Dermis microvascular lymphatic vessel endothelial cell (primary cell): ENCODE measurements at regions not wholly inside any gene's neighbourhood (a gene's known extent, or its start where the extent isn't known, plus 50 kb on each side); places are given as distances from the start of the nearest gene placed in this dataset.

Source experiments
- DNase-seq, 2 donors: peaks; one replicate each; pipeline versions ENCODE4 v3.0.0 to v3.0.0-alpha.2; 2010; ENCODE audit warnings: low read depth in 2 of 2

GRCh38 chr7:145655666-145656065, 460.9 kb upstream of the CNTNAP2 start:
- no peak for DNase-seq

GRCh38 chr7:145645135-145645515, 471.5 kb upstream of the CNTNAP2 start:
- no peak for DNase-seq

GRCh38 chr7:145644426-145645134, 472.0 kb upstream of the CNTNAP2 start:
- DNase-seq = no peak

DNA sequence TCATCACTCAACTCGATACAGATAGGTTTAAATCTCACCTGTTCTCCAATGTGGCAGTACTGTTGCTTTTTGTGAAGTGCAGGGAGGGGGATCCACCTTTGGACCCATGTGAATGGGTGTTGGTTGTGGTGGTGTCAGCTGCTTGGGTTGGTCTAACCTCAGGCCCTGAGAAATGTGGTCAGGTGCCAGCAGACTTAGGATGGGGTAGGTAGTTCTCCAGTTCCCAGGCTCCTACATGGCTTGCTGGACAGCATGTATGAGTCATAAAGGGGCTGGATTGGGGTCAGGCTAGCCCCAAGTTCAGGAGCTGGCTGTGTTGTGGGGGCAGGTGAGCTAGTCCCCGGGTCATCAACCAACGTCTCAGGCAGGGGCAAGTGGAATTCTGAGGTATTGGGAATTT, 472.6 kb upstream of the CNTNAP2 start:
- no peak for DNase-seq

GRCh38 chr7:145633513-145633912, 483.1 kb upstream of the CNTNAP2 start:
- no peak for DNase-seq

DNA sequence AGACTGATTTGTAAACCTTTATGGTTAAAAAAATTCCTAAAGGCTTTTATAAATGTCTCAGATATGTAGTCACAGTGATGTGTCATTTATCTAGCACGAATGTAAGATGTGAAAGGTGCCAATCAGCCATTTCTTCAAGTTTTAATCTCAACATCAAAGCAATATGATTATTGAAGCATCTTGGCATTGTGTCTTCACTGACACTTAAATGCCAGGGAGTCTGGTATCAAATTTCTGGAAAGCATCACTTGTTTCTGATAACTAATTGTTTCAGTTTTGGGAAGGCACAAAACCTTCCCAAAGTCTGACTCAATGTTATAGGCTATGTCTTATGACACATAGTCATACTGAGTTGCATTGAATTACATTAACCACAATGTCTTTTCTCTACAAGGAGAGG, 492.0 kb upstream of the CNTNAP2 start:
- DNase-seq = no peak

DNA sequence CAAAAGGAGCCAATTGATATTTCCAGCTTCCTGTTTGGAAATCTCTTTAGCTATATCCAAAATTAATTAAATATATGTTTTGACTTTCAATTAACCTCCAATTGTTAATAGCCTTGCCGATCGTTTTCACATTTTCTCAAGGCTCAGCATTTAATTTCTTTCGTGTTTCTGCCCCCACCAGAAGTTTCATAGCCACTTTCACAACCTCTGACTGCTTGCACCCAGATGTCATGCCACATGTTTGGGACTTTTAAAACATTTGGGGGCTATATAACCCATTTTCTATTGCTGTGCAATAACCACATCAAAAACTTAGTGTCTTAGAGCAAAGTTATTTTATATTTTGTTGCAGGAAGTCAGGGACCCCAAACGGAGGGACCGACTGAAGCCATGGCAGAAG, 510.6 kb upstream of the CNTNAP2 start:
- no peak for DNase-seq

- DNase-seq = no peak
Observed at GRCh38 chr7:145599376-145599775, 517.2 kb upstream of the CNTNAP2 start.

GRCh38 chr7:145584401-145584800, 532.2 kb upstream of the CNTNAP2 start:
- DNase-seq = no peak

DNA sequence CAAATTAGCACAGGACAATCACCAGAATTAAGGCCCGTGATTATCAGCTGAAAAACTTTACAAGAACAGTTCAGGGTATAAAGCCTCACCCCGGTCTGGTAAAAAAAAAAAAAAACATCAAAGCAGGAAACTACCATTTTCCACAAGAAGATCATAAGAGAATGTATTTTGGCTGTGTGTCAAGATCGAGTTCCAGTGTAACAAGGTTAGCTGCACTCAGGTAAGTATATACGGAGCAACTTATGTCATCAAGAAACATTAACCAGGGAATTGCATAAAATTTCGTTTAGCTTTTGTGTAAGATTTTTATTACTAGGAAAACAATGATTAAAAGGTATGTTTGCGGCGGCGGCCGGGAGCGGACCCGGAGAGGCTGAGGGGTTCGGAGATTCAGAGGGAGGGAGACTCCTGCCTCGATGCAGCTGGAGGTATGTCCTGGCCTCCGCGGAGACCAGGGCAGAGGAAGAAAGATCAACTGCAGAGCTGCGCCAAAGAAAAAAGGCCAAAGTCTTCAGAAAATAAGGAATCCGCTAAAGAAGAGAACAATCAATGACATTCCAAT, 533.8 kb upstream of the CNTNAP2 start:
- no peak for DNase-seq

DNA sequence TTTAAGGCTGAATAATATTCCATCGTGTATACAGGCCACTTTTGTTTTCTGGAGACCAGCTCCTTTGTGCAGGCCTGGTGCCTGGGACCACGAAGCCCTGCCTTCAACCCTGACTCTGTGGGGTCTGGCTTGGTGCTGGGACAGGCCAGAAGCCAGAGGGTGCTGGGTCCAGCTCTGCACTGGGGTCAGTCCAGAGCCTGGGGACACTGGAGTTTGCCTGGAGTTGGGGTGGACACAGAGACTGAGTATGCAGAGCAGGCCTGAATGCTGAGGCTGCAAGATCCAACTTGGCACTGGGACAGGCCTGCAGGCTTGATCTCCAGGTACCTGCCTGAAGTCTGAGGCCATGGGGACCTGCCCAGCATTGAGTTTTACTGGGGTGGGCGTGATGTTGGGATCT, 558.8 kb upstream of the CNTNAP2 start:
- no peak for DNase-seq

DNA sequence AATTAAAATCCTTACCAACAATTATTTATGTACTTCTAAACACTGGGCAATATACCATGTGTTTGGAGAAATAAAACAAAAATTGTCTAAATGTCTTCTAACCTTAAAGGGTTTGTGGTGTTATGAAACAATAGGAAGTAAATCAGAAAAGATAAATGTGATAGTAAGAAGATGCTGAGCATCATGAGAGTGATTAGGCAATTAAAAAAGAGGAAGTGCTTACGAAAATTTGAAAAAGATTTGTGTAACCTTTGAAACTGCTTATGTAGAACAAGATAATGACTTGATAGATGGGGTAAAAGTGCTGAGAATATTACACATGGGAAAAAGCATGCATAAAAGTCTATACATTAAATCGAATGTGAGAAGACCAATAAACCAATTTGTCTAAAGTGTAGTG, 573.4 kb upstream of the CNTNAP2 start:
- DNase-seq = no peak

- no peak for DNase-seq
Observed at GRCh38 chr7:145539910-145540309, 576.7 kb upstream of the CNTNAP2 start.

- no peak for DNase-seq
Observed at GRCh38 chr7:145534301-145534700, 582.3 kb upstream of the CNTNAP2 start.

DNA sequence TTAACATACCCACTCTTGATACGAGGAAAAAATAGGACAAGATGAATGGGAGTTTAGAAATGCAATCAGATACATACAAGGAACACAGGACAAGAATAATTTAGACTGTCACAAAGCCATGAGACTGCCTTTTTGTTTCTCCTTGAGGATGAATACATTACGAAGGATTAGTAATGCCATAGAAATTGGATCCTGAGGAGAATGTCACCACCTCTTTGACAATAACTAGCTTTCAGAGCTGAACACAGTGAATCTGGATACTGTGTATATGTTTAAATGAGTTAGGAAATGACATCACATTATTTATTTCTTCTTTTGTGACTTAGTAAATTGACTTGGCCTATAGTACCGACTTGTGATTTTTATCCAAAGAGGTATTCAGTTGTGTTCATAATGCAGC, 596.3 kb upstream of the CNTNAP2 start:
- no peak for DNase-seq

DNA sequence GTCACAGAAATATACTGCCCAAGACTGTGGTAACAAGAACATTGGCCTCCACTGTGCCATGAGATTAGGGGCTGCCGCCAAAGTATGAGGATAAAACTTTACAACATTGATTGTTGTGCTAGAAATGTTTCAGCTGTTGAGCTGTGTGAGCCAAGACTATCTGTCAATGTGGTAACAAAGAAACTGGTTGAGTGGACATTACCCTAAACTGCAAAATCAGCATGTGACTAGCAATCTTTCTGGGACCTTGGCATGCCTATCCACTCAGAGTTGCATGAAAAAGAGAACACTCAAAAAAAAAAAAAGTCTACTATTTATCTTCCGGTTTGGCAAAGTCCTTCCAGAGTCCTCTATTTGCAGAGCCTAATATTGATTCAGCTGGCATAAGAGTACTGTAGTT, 605.6 kb upstream of the CNTNAP2 start:
- no peak for DNase-seq

GRCh38 chr7:145497911-145498525, 618.6 kb upstream of the CNTNAP2 start:
- no peak for DNase-seq

GRCh38 chr7:145490356-145490755, 626.2 kb upstream of the CNTNAP2 start:
- DNase-seq = no peak

DNA sequence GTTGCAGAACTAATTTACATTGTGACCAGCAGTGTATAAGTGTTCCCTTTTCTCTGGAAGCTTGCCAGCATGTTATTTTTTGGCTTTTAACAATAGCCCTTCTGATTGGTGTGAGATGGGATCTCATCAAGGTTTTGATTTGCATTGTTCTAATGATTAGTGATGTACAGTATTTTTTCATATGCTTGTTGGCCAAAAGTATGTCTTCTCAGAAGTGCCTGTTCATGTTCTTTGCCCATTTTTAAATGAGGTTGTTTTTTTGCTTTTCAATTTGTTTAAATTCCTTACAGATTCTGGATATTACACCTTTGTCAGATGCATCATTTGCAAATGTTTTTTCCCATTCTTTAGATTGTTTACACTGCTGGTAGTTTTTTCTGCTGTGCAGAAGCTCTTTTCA, 627.0 kb upstream of the CNTNAP2 start:
- no peak for DNase-seq

GRCh38 chr7:145488816-145489215, 627.8 kb upstream of the CNTNAP2 start:
- DNase-seq = no peak

- DNase-seq = no peak
Observed at GRCh38 chr7:145481985-145482384, 634.6 kb upstream of the CNTNAP2 start.

GRCh38 chr7:145478541-145478940, 638.1 kb upstream of the CNTNAP2 start:
- no peak for DNase-seq

DNA sequence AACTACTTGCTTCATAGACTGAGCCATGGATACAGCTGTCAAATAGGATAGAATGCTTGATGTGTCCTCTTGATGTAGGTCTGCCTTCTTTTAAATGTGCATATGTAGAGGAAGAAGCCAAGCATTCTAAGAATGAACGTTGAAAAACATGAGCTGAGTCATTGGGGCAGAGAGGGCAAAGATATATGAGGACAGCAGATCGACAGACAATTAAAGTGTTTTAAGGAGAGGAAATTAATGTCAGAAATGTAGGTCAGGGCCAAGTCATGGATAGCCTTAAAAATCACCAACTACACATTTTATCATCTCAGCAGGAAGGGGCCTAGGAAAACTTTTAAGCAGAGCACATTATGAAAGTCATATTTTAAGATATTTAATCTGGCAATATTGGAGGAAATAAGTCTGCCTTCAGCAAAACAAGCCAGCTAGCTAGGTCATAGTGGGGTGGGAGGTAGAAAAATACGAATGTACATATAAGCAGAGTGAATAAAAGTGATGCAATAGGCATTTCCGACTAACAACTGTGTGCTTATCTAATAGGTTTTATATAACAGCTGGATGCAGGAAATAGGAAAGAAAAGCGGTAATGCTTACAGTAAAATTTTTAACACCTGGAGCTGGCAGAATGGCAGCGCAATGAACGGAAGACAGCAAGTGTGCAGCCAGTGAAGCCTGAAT, 638.3 kb upstream of the TPK1 start:
- no peak for DNase-seq
